GM21381 (cell line): ENCODE measurements at regions not wholly inside any gene's neighbourhood (a gene's known extent, or its start where the extent isn't known, plus 50 kb on each side); places are given as distances from the start of the nearest gene placed in this dataset.

Experiments
- ATAC-seq: cut with Tn5 transposase; IDR thresholded peaks from one replicate; pipeline ENCODE4 v1.9.1; 2021; ENCODE audit warnings: mild to moderate bottlenecking, moderate library complexity; ENCODE audit not compliant: unreplicated experiment

DNA sequence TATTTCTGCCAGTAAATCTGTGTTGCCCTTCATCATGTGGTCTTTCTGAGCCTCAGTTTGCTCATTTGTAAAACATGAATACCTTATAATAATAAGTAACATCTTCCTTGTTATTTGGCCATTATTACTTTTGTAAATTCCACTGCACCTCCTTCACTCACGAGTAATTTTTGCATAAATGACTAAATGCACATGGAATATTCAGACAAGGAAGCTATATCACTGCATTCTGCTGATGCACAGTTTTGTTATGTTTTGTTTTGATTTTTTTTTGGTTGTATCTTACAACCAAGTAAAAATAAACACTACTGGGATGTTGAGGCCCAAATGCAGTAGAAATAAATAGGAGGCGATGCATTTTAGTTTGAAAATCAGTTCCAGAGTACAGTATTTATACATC, 185.3 kb upstream of the POU3F3 start:
- ATAC-seq: no peak

DNA sequence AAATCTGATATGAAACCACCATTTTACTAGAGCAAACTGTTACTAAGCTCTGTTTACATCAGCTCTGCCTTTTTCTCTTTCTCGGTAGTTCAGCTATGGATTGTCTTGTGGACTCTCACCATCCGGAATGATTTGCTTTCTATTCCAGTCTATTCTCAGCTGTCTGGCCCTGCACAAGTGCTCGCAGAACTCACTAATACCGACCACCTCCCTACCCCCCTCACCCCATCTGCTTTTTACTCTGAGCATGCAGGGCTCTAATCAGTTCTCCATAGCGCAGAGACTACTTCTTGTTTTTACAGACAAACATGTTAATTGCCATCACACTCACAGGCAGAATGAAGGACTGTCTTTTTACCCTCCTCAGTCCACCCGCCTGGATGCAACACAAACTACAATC, 180.7 kb upstream of the POU3F3 start:
- ATAC-seq: no peak

DNA sequence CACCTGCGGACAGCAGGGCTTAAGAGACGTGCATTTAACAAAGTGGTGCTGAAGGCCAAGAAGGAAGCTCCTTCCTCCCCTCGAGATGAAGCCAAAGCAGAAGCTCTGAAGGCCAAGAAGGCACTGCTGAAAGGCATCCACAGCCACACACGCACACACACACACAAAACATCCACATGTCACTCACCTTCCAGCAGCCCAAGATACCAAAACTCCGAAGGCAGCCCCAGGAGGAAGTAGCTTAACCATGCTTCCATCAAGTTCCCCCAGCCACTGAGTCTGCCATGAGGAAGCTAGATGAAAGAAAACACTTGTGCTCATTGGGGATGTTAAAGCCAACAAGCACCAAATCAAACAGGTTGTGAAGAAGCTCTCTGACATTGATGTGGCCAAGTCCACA, 175.7 kb upstream of the POU3F3 start:
- no peak for ATAC-seq

DNA sequence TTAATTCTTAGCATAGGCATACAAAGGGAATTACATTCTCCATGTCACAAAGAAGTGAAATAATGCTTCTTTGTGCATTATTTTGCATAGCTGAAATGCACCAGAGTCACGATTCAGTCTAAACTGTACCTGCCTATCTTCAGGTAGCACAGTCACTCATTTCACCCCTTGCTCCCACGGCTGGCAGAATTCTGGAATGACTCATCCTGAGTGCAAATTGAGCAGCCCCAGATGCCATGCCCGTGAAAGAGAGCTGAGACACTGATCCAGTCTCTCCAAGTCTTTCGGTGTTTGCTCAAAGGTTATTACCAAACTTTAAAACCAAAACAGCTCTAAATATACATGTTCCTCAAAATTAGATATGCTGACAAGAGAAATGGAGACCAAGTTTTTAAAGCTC, 168.3 kb upstream of the POU3F3 start:
- no peak for ATAC-seq

DNA sequence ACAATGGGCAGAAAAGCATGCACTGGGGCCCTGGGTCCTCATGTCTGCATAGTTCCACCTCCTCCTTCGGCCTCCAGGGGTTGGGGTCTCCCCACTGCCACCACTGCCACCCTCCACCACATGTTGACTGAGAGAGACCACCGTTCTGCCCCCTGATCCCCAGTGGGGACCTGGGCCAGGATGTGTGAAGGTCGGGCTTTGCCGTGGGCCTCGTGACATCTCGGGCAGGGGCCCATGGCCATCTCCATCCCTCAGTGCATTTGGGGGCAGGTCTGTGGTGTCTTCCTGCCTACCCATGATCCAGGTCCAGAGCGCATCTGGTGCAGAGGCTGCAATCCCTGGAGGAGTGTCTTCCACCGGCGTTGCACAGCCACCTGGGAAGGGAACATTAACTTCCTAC, 166.8 kb upstream of the POU3F3 start:
- no peak for ATAC-seq

DNA sequence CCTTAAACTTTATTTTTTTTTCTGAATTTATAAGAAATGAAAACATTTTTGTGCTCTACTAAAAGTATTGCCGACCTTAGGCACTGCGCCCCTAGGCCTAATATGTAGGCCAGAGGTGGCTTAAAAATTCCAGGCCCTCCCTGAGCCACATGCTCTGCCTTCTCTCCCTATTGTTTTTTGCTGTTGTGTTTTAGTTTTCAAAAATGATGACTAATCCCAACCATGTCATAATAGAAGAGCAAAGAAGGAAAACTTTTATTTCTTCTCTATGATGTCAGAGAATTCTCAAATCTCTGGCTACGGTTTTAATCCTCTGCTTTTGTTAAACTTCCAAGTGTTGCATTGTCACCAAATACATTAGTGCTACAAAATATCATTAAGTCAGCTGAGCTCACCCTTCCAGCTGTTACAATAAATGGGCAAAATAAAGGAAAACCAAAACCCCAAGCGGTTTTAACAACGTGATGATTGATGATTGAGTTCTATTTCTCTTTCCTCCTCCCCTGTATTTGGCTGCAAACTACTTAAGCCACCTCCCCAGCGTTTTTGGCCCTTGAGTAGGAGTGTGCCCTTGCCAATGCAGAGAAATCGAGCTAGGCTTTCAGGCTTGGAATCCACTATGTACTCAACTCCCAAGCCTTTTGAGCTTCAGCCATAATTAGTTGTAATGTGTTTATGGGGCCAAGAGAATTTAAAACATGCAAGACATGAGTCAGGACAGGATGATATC, 163.5 kb upstream of the POU3F3 start:
- ATAC-seq: no peak

DNA sequence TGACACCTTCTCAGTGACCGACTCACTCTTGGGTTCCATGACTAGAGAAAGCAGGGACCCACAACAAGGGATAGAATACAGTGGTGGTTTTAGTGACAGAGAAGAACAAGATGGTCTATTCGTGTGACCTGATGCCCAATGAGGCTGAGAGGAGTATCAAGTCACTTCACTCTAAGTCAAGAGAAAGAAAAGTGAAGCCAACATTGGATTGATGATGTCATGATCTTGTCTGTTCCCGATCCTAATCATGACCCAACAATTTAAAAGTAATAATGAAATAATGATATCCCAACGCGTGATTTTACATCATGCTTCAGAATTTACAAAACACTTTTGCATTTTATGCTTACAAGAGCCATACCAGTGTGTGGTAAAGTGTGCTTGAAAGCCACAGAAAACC, 155.6 kb upstream of the POU3F3 start:
- ATAC-seq: no peak

DNA sequence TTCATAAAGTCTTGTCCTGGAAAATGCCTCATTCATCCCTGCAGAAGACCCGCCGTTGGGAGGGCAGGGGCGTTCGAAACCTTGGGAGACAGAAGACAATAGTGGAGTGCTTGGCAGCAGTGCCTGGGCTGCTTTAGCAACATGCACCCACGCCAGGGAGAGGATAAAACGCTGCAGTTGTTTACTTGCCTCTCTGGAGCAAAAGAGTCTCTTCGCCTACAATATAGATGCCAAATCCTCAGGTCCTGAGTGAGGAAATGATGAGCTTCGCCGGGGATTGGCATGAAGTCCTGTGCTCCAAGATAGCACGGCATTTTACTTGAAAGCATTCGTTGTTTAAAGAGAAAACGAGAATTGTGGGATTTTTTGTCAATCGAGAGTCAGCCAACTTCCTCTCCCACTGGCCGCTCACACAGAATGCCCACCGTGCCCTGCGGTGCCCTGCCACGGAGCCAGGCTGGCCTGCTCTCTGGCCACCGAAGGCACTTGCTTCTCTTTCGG, 152.5 kb upstream of the POU3F3 start:
- no peak for ATAC-seq

DNA sequence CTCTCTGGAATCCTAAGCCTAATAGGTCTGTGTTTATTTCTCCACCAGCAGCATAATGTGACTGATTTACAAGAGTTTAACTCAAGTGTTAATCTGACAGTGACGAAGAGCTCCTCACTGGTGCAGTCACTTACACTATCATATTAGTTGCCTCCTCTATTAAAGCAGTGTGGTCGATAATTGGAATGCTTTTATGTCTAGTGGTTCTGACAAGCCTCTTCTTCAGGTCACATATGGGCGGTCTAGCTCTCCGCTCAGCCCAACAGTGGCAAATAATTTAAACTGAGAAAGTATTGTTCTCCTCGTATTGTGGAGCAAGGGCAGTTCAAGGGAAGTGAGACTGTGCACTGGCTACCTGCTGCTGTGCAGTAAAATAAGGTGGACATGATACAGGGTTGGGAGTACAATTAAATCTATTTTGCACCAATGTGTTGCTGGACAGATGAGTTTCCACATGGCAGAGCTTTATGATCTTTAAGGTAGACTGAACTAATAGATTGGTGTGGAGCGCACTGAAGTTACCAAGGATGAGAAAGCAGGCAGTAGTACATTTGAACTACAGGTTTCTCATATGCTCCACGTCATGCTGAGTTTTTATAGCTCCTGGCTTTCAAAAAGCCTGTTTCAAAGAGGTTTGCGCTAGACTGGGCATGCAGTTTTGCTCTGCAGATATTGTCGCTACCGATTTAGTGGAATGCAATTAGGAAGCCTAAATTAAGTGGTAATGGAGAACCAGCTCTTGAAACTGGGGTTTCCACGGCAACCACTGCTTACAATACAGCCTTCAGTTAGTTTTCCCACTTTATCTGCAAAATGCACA, 151.7 kb upstream of the POU3F3 start:
- ATAC-seq: no peak

DNA sequence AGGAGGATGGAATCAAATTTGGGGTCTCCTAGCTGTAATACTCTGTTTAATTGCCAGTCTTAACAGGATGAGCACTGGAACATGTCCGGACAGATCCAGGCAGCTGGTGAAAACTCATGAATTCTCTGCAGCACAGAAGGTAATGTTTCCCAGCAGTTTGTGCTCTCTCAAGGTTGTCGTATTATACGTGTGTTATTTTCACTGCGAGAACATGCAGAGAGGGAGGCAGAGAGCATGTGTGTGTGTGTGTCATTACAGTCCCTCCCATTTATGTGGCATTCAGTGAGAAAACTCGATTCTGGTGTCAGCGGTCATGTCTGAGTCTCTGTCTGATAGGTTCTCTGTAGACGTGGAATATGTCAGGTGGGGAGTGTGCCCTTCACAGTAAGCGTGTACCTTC, 150.2 kb upstream of the POU3F3 start:
- ATAC-seq: no peak

DNA sequence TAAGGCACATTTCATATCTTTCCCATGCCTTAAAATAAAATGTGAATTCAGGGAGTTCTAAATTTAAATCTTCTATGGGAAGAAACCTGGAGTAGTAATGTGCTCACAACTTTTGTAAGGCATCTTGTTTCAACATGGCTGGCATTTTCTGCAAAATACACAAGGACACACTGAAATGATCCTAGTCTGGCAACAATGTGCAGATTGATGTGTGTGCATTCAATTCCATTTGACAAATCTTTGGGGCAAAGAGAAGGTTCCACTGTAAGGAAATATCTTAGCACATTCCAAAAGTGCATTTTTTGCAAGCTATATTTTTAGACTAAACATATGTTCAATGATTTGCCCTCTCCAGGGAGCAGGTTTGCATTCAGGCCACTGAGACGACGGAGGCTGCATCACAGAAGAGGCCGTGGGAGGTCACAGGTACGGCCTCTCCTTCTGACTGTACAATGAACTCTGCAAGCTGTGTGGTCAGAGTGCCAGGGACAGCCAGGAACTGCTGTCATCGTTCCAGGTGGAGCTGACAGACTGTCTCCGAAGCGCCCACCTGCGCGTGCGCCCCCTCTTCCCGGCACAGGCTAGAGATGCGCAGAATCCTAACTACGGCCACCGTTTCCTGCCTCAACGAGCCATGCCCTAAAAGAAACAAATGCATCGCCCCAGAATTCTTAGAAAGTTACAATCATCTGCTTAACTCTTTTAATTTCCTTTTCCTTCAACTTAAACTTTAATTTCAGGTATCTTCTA, 149.2 kb upstream of the POU3F3 start:
- no peak for ATAC-seq

DNA sequence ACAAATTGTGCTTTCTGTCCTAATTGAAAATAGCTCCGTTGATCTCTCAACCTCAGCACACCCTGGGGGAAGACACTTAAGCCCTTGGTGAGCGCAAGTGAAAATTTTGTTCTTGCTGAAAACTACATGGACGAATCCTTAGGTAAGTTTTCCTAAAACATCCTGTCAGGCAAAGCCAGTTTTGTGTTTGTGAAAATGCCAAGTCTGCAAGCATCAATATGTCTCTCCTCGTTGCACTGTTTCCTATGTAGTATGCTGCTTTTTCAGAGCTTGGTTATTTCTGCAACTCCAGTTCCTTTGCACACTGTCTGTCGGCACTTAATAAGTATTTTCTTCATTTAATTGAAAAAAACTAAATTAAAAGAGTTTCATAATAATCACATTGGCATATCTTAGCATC, 146.9 kb upstream of the POU3F3 start:
- no peak for ATAC-seq

DNA sequence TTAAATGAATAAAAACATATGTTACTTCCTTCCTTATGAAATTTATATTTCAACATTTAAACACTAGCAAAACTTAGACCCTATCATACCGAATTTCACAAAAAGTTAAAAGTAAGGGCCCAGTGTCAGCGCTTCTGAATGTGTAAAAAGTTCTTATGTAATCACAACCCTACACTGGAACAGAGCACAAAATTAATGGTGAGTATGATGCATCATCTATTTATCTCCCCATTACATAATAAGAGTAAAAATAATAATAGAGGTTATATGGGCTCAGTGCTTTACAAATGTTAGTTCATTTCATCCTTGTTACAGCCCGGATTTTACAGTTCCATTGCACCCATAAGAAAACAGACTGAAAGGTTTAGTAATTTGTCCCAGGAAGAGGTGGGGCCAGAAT, 144.9 kb upstream of the POU3F3 start:
- no peak for ATAC-seq

DNA sequence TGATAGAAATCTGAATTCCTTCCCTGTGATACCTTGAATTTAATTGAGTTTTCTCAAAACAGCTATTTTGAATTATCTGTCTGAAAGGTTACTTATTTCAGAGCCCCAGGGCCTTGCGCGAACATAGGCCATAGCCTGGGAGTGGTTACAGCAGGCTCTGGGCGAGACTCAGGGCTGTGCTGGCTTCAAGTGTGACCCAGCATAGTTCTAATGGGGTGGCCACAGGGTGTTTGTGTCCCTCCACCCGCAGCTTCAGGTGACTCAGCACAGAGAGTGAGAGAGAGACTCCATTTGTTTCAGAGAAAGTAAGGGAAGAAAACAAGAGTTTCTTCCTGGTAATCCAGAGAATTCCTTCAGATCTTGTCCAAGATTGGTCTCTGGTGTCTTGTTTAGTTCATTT, 137.9 kb upstream of the POU3F3 start:
- ATAC-seq: no peak

DNA sequence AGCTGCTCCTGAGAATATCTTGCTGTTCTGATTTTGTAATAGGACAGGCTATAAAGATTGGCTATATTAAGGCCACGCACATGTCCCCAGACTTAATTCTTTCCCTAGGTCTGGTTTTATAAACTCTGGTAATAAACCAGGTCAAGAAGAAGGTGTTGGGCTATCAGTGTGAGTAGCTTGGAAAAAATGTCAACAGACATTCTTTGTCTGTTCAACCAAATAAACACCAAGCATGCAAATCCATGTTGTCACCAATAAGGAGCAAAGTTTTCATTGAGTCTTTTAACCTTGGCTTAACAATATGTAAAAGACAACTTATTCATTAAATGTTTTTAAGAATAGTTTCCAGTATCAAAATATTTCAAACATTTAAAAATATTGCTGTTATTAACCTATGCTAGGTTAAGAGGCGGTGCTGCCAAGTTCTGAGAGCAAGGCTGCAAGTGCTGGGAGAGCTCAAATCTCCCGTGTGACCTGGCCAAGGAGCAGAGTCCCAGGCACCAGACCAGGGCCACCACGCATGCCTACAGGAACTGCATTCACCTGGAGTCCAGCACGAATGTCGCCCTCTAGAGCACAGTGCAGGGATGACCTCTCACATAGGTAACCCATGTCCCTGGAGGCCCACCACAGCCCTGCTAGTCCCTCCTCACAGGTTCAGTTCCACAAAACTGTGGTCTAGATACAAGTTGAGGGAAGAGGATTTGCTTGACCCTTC, 120.5 kb upstream of the POU3F3 start:
- ATAC-seq: peak; percentile 83

DNA sequence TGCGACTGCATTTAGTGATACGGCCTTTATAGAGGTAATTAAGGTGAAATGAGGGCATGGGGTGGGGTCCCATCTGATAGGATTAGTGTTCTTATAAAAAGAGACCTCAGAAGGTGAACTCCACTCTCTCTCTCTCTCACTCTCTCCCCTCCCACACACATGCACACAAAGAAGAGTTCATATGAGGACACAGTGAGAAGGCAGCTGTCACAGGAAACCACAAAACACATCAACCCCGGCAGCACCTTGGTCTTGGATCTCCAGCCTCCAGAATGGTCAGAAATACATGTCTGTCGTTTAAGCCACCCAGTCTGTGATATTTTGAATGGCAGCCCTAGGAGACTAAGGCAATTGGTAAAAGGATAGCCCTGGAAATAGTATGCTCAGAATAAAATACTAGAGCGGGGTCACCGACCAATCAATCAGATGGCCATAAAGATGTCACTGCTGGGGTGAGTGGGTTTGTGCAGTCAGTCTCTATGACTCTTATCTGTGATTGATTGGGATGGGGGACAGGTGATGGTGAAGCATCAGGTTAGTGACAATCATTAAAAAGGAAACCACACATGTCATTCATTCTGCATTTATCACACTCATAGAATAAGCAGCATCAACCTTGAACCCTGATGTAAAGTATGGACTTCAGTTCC, 118.9 kb upstream of the POU3F3 start:
- no peak for ATAC-seq

DNA sequence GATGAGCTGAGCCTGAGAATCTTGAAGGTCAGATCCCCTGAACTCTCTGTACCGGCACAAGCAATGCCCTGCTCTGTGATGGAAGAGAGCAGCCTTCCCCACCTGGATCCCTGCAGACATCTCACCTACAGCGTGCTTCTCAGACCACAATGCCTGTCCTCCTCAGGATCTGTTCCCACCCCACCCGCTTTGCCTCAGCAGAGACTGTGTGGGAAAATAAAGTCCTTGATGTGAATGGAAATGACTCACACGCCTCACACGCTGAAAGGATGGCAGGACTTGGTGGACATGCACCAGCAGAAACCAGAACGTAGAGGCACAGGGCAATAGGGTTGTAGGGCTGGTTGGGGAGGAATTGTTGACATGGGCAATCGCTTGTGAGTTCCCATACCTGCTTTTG, 117.9 kb upstream of the POU3F3 start:
- ATAC-seq: no peak

DNA sequence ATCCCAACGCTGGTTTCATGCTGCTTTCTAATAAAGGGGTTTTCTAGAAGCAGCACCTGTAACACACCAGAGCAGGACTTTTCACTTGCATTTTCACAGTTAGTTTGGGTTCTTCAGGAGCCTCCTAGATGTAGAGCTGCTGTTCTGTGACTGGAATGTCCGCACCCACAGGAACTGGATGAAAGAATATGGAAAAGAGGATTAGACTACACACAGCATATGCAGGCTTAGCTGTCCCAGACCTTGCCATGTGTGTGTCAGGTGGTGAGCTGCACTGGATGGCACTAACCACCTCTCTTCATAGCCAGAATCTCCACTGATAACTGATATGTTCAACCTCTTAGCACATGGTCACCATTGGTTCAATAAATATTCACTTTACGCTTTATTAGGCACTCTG, 112.1 kb upstream of the POU3F3 start:
- no peak for ATAC-seq

DNA sequence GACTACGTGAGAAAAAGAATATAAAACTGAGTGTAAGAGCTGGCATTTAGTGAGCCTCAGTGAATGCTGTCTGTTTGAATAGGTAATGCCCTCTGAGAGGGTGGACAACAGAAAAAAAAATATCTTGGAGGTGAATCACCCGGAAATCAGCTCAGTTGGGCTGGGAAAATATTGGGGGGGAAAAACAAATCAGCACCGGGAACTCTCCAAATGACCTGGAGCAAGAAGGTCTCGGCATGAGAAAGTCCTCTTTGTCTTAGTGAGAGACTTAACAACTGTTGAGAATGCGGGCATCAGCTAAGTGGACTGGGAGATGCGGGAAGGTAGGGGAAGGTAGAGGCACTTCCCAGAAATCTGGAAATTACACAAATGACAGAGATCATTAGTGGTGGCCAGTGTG, 109.4 kb upstream of the POU3F3 start:
- no peak for ATAC-seq

DNA sequence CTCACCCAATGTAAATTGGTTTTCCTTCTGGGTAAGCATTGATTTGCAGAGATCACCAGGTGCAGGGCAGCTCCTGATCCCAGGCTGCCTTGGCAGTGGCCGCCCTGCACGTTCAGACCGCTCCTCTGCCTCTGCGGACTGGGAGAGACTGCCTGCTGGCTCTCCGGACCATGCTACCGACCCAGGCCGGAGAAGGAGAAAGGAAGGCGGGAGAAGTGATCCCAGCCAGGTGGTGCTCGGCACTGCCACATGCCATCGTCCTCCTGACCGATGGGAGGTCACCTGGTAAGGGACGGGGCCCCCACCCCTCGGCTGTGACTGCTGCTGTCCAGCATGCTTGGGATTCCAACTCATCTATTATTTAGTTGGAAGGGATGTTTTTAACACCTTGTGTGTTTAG, 108.1 kb upstream of the POU3F3 start:
- no peak for ATAC-seq

DNA sequence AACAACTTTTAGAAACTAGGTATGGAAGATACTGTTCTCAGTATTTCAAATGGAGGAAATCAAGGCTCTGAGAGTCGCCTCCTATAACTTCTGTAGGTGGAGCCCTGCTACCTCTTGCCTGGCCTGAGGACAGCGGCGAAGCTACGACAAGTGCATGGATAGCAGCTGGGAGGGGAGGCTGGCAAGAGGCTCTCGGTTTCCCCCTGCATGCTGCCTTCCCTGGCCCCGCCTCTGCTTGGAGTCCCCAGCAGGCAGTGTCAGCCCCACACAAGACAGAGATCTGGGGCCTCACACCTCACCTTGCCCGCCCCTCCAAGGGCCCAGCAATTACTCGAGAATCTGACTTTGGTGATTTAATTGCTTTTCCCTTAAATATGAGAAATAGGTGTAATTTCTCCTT, 107.6 kb upstream of the POU3F3 start:
- no peak for ATAC-seq
